ENCODE measurements at regions not wholly inside any gene's neighbourhood (a gene's known extent, or its start where the extent isn't known, plus 50 kb on each side); places are given as distances from the start of the nearest gene placed in this dataset.

DNA sequence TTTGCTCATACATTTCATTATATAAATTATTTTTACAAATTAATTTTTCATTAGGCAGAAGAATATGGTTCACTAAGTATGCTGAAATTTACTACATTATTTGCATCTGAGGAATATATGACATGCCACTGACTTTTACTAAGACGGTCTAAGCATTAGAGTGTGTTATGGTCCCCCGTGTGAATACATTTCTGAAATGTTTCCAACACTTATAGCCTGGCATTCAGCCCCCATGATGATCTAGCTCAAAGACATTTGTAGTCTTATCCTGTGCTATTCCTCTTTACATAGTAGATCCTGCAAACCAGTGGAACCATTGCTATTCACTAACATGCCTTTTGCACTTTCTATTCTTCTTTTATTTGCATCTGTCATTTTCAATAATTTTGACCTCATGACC lies 1878.0 kb downstream of the MRPL39 start:
- WGBS, 2 donors: 81 to 83% methylated on average over 2 of the region's 2 CpGs
- DNase-seq: no peak
- no peaks in the 10 kb centered on the region for H3K4me1 ChIP-seq
- intact Hi-C loops (cut with DNase I): no loop called here
- H3K27ac ChIP-seq: no peak overlapping the region
- H3K36me3 ChIP-seq: no peaks in the 10 kb centered on the region
- no peaks in the 10 kb centered on the region for H3K9me3 ChIP-seq
- TF ChIP-seq POLR2A (IDR thresholded peaks at IDR 0.05): no peak
- no peak for TF ChIP-seq POLR2AphosphoS5 (IDR thresholded peaks at IDR 0.05)
- TF ChIP-seq, protein P1, sequence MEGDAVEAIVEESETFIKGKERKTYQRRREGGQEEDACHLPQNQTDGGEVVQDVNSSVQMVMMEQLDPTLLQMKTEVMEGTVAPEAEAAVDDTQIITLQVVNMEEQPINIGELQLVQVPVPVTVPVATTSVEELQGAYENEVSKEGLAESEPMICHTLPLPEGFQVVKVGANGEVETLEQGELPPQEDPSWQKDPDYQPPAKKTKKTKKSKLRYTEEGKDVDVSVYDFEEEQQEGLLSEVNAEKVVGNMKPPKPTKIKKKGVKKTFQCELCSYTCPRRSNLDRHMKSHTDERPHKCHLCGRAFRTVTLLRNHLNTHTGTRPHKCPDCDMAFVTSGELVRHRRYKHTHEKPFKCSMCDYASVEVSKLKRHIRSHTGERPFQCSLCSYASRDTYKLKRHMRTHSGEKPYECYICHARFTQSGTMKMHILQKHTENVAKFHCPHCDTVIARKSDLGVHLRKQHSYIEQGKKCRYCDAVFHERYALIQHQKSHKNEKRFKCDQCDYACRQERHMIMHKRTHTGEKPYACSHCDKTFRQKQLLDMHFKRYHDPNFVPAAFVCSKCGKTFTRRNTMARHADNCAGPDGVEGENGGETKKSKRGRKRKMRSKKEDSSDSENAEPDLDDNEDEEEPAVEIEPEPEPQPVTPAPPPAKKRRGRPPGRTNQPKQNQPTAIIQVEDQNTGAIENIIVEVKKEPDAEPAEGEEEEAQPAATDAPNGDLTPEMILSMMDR (IDR thresholded peaks at IDR 0.05): no peak
- no peak for TF ChIP-seq EP300 (IDR thresholded peaks at IDR 0.05)
- H3K27me3 ChIP-seq: no peaks in the 10 kb centered on the region
- no peak overlapping the region for H3K4me3 ChIP-seq

DNA sequence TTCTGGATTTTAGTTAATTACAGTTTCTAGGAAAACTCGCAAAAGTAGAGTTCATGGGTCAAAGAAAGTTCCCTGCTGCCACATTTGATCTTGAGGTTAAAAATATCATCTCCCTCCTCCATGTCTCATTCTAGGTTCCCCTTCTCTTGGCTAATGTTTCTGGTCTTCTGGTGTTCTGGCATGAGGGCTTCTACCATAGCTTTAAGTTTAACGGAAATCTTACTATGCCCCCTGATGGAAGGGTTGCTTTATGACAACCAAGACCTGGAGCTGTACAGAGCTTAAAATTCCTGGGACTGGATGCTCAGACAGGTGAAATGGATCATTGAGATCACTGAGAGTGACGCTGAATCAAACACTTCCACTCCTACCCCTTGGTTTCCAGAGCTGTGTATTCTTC lies 1881.7 kb downstream of the MRPL39 start:
- TF ChIP-seq POLR2A (IDR thresholded peaks at IDR 0.05): no peak
- H3K36me3 ChIP-seq: no peaks in the 10 kb centered on the region

DNA sequence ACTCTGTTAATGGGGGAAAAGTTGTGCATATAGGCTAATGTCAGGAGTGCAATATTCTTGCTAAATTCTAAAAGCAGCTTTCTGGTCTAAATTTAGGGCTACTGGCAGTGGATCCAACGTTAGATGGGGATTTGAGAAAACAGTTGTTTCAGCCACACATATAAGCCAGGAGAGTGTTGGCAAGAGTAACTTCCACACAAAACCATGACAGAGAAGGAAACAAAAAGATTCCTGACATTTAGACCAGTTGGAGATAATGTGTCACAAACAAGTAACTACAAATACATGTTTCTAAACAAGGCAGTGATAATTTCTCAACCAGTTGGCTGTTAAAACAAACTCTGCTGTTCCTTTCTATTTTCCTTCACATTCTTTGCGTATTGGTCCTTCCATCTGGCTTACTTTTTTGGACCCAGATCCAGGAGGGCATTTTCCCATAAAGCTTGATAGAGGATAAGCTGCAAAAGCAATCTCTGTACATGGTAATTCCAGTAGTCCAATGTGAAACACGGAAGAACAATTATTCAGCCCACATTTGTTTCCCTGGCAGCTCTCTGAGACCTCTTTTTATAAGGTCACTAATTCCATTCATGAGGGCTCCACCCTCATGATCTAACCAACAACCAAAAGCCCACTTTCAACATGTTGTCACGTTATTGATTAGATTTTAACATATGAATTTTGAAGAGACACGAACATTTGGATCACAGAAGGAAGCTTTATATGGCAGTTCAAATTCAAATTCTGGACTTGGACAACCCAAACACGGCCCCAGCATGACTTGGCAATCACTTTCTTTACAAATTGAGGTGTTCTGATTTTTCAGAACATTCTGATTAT lies 1888.6 kb downstream of the MRPL39 start:
- Histone ChIP-seq H3K4me3 (no peak overlapping the region), H3K36me3 (no peaks in the 10 kb centered on the region), H3K4me1 (no peaks in the 10 kb centered on the region), H3K27me3 (no peaks in the 10 kb centered on the region), H3K27ac (no peak overlapping the region), H3K9me3 (peaks cover 0 to 5% (median 0%) of the 10 kb centered on the region in 4 donors)
- 58 to 72% methylated on average over 6 of the region's 6 CpGs for WGBS, 2 donors
- DNase-seq: no peak
- intact Hi-C loops (cut with DNase I): no loop called here
- TF ChIP-seq, protein P1 (IDR thresholded peaks at IDR 0.05): no peak
- TF ChIP-seq POLR2AphosphoS5 (IDR thresholded peaks at IDR 0.05) (no peak), POLR2A (IDR thresholded peaks at IDR 0.05) (no peak), EP300 (IDR thresholded peaks at IDR 0.05) (no peak)

More for the DNA sequence above, 1881.7 kb downstream of the MRPL39 start:
- no peak overlapping the region for H3K27ac ChIP-seq
- H3K9me3 ChIP-seq: peaks cover 0 to 3% (median 0%) of the 10 kb centered on the region in 4 donors
- H3K4me3 ChIP-seq: no peak overlapping the region
- no peaks in the 10 kb centered on the region for H3K27me3 ChIP-seq
- intact Hi-C loops (cut with DNase I): no loop called here
- 65 to 87% methylated on average over 3 of the region's 3 CpGs for WGBS, 2 donors
- no peaks in the 10 kb centered on the region for H3K4me1 ChIP-seq
- no peak for DNase-seq

DNA sequence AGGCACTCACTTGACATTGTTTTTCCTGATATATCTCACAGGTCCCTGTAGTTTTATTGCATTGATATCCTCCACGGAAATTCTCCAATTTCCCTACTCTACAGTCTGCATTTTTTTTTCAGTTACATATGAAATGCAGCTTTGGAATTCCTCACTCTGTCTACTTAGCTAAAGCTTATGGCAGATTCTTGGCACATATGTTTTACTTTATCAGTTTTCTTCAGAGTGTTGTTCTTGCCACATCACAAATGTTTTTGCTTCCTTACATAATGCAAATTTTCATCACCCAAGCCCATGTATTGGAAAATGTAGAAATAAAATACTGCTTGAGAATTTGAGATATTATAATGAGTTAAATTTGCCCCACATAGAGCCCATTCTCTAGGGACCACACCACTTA lies 1895.1 kb downstream of the MRPL39 start:
- no peaks in the 10 kb centered on the region for H3K4me1 ChIP-seq
- no peaks in the 10 kb centered on the region for H3K36me3 ChIP-seq
- 71 to 85% methylated on average over 1 of the region's 1 CpG for WGBS, 2 donors
- H3K27ac ChIP-seq: no peak overlapping the region
- DNase-seq: no peak
- TF ChIP-seq POLR2AphosphoS5 (IDR thresholded peaks at IDR 0.05): no peak
- TF ChIP-seq POLR2A (IDR thresholded peaks at IDR 0.05): no peak
- TF ChIP-seq EP300 (IDR thresholded peaks at IDR 0.05): no peak
- TF ChIP-seq, protein P1 (IDR thresholded peaks at IDR 0.05): no peak
- intact Hi-C loops (cut with DNase I): no loop called here
- no peaks in the 10 kb centered on the region for H3K27me3 ChIP-seq
- H3K9me3 ChIP-seq: peaks cover 0 to 2% (median 0%) of the 10 kb centered on the region in 4 donors
- no peak overlapping the region for H3K4me3 ChIP-seq

DNA sequence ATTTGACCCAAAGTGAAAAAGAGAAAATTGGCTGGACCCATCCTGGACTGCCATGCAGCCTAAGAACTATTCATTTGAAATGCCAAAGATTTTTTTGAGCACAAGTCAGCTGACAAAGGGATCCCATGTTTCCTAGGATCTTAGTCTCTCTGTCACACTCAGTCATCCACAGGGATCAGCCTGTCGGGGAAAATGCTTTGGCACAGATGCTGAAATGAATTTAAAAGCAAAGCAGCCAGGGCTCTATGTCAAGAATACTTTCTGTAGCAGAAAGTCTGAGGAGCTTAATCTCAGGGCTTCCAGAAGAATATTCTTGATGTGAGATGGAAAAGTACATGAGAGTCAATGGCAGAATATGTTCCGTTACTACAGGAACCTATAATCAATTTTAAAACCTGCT lies 1900.8 kb downstream of the MRPL39 start:
- intact Hi-C loops (cut with DNase I): no loop called here

More for the DNA sequence above, 1900.8 kb downstream of the MRPL39 start:
- Histone ChIP-seq H3K4me1 (no peaks in the 10 kb centered on the region), H3K9me3 (no peaks in the 10 kb centered on the region), H3K27ac (no peak overlapping the region), H3K36me3 (no peaks in the 10 kb centered on the region), H3K4me3 (no peak overlapping the region), H3K27me3 (no peaks in the 10 kb centered on the region)
- 83 to 88% methylated on average over 2 of the region's 2 CpGs for WGBS, 2 donors
- TF ChIP-seq POLR2AphosphoS5 (IDR thresholded peaks at IDR 0.05): no peak
- TF ChIP-seq EP300 (IDR thresholded peaks at IDR 0.05): no peak
- TF ChIP-seq, protein P1 (IDR thresholded peaks at IDR 0.05): no peak
- no peak for TF ChIP-seq POLR2A (IDR thresholded peaks at IDR 0.05)
- DNase-seq: no peak
